Occipital lobe (tissue), 1 donor: ENCODE measurements at regions not wholly inside any gene's neighbourhood (a gene's known extent, or its start where the extent isn't known, plus 50 kb on each side); places are given as distances from the start of the nearest gene placed in this dataset.

Source experiments
- DNase-seq: peaks from one replicate; lab custom pipeline; 2025; lab: John Stamatoyannopoulos, UW

- no peak for DNase-seq
Observed at GRCh38 chr11:103661991-103662390, 374.4 kb upstream of the DDI1 start.

GRCh38 chr11:103662880-103663279, 373.6 kb upstream of the DDI1 start:
- DNase-seq = no peak

DNA sequence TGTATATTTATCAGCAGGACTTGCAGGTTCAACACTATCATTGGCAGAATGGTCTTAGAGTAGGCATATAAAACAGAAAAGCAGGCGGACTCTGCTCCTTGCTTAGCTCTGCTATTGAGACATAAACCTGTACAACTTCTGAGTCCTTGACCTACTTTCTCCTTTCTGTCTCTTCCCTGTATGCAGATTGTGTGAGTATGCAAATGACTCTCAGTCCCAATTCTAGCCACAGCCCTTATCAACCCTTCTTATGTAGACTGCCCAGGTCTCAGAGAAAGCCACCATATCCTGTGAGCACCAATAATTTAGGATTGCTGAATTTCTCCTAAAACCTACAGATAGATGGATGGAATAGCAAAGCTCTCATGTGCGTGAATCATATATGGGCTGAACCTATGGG, 367.6 kb upstream of the DDI1 start:
- DNase-seq = no peak

DNA sequence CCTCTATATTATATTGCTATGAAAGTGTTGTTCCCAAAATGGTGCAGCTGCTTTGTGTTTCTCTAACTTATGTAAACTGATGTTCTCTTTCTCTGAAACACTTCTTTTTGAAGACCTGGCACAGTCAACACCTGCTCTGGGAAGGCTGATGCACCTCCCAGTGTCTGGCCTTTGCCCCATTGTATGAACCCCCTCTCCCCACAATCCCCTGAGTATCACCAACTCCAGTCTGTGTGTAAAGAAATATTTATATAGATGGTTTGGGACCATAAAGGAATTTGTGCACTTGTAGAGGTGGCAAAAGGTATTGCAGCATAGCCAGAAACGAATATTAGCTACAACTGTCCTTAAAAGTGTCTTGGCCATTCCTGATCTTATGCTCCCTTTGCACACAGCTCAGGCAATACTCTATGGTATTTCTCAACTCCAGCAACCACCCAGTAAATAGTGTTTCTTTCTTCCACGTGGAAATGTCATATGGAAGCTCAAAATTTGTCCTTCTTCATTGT, 365.2 kb upstream of the DDI1 start:
- DNase-seq = no peak

DNA sequence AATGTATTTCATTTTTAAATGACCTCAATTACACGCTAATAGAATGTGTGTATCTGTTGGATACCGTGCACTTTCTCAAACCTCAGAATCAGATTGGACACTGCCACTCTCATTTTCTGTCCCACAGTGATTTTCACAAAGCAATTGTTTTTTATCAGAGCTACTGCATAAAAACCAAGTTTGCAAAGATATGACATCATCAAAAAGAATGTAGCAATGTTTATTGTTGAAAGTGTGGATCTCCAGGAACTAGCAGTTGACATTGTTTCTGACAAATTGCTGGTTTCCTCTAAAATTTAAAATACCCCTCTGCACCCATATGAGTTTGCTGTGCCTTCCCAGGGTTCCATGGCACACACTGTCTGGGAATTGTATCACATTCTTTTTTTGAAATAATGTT, 362.7 kb upstream of the DDI1 start:
- DNase-seq = no peak

- no peak for DNase-seq
Observed at GRCh38 chr11:103676413-103676812, 360.0 kb upstream of the DDI1 start.

DNA sequence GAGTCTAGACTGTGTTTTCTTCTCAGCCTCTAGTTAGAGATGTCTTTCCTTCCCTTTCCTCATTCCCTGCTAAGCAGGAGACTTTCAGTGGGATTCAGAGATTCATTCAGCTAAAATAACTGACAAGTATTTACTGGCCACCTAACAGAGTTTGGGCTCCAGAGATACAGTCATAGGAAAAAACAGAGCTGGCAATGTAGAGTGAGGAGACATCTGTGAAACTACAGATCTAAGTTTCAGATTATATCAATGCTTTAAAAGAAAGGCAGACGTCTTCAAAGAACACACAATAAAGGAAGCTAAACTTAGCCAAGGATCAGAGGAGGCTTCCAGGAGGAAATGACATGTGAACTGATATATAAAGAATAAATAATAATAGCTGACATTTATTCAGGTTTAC, 355.6 kb upstream of the DDI1 start:
- DNase-seq = no peak

- DNase-seq = no peak
Observed at GRCh38 chr11:103681855-103682254, 354.6 kb upstream of the DDI1 start.

DNA sequence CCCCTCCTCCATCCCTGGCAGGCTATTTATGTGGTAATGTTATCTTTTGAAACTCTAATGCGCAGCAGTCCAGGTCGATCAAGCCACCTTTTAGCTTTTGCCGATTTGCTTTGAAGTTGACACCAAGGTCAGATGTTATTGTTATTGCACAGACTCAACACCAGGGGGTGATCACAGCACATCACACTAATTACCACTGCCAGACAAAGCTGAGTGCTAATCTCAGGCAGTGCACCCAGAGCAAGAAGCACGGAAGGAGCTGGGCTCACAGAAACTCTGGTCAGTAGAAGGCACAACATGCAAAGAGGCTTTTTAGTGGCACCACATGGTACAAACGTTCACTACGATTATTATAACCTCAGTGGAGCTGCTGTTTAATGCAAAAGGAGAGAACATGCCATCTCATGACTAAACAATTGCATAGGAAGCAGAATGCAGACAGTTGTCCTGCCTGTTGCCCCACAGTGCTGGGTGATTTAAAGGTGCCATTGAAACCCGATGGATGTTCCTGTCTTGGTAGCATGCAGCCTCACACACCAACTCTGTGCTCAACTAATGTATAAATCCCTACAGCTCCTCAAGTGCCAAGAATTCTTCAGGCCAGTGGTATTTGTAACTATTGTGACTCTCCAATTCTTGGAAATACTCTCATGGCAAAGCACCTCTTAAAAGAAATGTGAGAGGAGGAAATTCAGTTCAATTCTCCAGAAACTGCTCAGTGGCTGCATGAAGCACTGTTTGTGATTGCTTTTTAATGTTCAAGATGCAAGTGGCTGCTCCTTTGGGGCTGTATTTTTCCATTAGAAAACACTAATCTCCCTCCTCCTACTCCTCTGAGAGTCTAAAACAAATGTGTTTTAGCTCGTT, 353.9 kb upstream of the DDI1 start:
- DNase-seq = peak; percentile 63

DNA sequence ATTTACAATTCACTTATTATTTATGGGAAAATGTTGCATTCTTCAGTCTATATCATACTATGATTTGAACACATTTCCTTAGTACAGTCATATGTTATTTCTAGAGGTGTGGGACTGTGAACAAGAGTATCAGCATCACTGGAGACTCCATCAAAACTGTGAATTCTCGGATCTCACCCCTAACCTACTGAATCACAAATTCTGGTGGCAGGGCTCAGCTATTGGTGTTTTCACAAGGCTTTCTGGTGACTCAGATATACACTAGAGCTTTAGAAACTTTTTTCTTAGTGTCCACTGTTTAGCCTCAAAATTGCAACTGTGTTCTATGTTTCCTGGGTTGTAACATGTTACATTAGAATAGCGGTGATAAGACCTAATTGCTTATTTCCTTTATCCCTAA, 352.9 kb upstream of the DDI1 start:
- no peak for DNase-seq

GRCh38 chr11:103688924-103689323, 347.5 kb upstream of the DDI1 start:
- DNase-seq = no peak

- DNase-seq = no peak
Observed at GRCh38 chr11:103690356-103690755, 346.1 kb upstream of the DDI1 start.

GRCh38 chr11:103696123-103696522, 340.3 kb upstream of the DDI1 start:
- no peak for DNase-seq

GRCh38 chr11:103699216-103699615, 337.2 kb upstream of the DDI1 start:
- no peak for DNase-seq

- DNase-seq = no peak
Observed at GRCh38 chr11:103699656-103700055, 336.8 kb upstream of the DDI1 start.

- DNase-seq = no peak
Observed at GRCh38 chr11:103700622-103701021, 335.8 kb upstream of the DDI1 start.

GRCh38 chr11:103703437-103703836, 333.0 kb upstream of the DDI1 start:
- no peak for DNase-seq

GRCh38 chr11:103703954-103704353, 332.5 kb upstream of the DDI1 start:
- DNase-seq = no peak

DNA sequence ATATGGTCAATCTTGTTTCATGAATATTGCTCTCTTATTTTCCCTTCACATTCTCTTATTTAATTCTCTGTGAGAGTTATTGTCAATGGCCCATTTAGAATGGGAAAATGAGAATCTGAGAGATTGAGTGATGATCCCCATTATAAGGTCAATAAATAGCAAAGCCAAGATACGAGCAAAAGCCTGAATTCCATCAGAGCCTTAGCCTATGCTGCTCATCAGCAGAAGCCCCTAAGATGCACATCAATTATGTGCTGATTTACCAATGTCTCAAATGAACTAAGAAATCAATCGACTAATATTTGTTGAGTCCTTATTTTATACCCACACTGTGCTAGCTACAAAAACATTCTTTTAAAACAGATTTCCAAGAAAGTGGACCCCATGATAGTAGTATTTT, 330.8 kb upstream of the DDI1 start:
- no peak for DNase-seq

GRCh38 chr11:103709371-103709770, 327.1 kb upstream of the DDI1 start:
- no peak for DNase-seq

- DNase-seq = no peak
Observed at GRCh38 chr11:103714246-103714645, 322.2 kb upstream of the DDI1 start.

DNA sequence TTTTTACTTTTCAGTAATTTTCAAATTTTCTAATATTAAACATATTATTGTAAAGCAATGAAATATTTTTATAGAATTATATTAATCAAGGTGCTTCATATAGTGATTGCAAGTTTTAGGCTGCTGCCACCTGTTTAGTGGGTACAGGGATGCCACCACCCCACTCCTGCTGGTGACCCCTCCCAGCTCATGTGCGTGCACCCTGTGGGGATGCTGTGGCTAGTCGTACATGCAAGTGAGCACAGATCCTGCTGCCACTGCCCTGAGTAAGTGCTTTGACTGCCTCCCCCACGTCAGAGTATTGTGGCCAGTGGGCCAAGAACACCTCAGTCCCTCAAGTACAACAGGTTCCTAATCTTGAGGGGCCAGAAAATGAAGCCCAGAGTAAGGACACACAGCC, 320.1 kb upstream of the DDI1 start:
- DNase-seq = no peak

GRCh38 chr11:103727262-103727661, 309.2 kb upstream of the DDI1 start:
- DNase-seq = no peak
